ENCODE measurements at regions not wholly inside any gene's neighbourhood (a gene's known extent, or its start where the extent isn't known, plus 50 kb on each side); places are given as distances from the start of the nearest gene placed in this dataset.

GRCh38 chr4:13238936-13239335 lies 245.2 kb downstream of the RAB28 start:
- Histone ChIP-seq H2AFZ (no peak overlapping the region), H3K27ac (no peak overlapping the region), H3K79me2 (no peaks in the 10 kb centered on the region), H3K9me3 (ENCODE audit: control insufficient read depth, low read length) (no peaks in the 10 kb centered on the region), H3K27me3 (ENCODE audit: control insufficient read depth, insufficient read depth, low read length) (no peaks in the 10 kb centered on the region), H3K4me3 (ENCODE audit: low read depth, low read length) (no peak overlapping the region), H3K9ac (no peak overlapping the region), H3K36me3 (ENCODE audit: control insufficient read depth, insufficient read depth, low read length) (no peaks in the 10 kb centered on the region), H3K4me1 (no peaks in the 10 kb centered on the region), H3K4me2 (ENCODE audit: low read length) (no peak overlapping the region)
- TF ChIP-seq, protein P1, sequence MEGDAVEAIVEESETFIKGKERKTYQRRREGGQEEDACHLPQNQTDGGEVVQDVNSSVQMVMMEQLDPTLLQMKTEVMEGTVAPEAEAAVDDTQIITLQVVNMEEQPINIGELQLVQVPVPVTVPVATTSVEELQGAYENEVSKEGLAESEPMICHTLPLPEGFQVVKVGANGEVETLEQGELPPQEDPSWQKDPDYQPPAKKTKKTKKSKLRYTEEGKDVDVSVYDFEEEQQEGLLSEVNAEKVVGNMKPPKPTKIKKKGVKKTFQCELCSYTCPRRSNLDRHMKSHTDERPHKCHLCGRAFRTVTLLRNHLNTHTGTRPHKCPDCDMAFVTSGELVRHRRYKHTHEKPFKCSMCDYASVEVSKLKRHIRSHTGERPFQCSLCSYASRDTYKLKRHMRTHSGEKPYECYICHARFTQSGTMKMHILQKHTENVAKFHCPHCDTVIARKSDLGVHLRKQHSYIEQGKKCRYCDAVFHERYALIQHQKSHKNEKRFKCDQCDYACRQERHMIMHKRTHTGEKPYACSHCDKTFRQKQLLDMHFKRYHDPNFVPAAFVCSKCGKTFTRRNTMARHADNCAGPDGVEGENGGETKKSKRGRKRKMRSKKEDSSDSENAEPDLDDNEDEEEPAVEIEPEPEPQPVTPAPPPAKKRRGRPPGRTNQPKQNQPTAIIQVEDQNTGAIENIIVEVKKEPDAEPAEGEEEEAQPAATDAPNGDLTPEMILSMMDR (IDR thresholded peaks at IDR 0.05), result no peak

- no peak overlapping the region for H2AFZ ChIP-seq
- H3K4me2 ChIP-seq (ENCODE audit: low read length), result no peak overlapping the region
- H3K4me1 ChIP-seq, result no peaks in the 10 kb centered on the region
- no peak overlapping the region for H3K27ac ChIP-seq
- no peaks in the 10 kb centered on the region for H3K36me3 ChIP-seq (ENCODE audit: control insufficient read depth, insufficient read depth, low read length)
- H3K79me2 ChIP-seq, result no peaks in the 10 kb centered on the region
- TF ChIP-seq, protein P1 (IDR thresholded peaks at IDR 0.05), result no peak
- no peak overlapping the region for H3K4me3 ChIP-seq (ENCODE audit: low read depth, low read length)
- H3K9ac ChIP-seq, result no peak overlapping the region
- no peaks in the 10 kb centered on the region for H3K9me3 ChIP-seq (ENCODE audit: control insufficient read depth, low read length)
- no peaks in the 10 kb centered on the region for H3K27me3 ChIP-seq (ENCODE audit: control insufficient read depth, insufficient read depth, low read length)
Measured at GRCh38 chr4:13236485-13236884, 247.7 kb downstream of the RAB28 start.

- TF ChIP-seq, protein P1 (IDR thresholded peaks at IDR 0.05), result no peak
- Histone ChIP-seq H3K9me3 (ENCODE audit: control insufficient read depth, low read length) (no peaks in the 10 kb centered on the region), H3K27ac (no peak overlapping the region), H3K4me2 (ENCODE audit: low read length) (no peak overlapping the region), H3K9ac (no peak overlapping the region), H3K4me3 (ENCODE audit: low read depth, low read length) (no peak overlapping the region), H3K4me1 (no peaks in the 10 kb centered on the region), H2AFZ (no peak overlapping the region), H3K79me2 (no peaks in the 10 kb centered on the region), H3K27me3 (ENCODE audit: control insufficient read depth, insufficient read depth, low read length) (no peaks in the 10 kb centered on the region), H3K36me3 (ENCODE audit: control insufficient read depth, insufficient read depth, low read length) (no peaks in the 10 kb centered on the region)
Measured at GRCh38 chr4:13233755-13234154, 250.4 kb downstream of the RAB28 start.

DNA sequence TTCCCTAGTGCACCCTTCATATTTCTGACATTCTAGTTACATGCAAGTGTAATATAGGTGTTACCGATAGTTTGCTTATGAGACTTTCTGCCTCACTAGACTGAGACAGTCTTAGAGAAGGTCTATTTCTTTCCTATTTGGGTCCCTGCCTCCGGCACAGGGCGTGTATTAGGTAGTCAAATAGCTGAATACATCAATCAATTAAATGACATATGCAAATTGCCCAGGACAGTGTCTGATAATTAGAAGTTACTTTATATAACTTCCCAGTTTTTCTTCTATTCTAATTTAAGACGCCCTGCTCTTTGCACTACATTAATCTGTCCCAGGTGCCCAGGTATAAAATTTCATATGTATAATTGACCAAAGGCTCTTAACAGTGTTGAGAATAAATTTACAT lies 264.2 kb downstream of the RAB28 start:
- no peaks in the 10 kb centered on the region for H3K36me3 ChIP-seq (ENCODE audit: control insufficient read depth, insufficient read depth, low read length)
- H3K9me3 ChIP-seq (ENCODE audit: control insufficient read depth, low read length), result no peaks in the 10 kb centered on the region
- H2AFZ ChIP-seq, result no peak overlapping the region
- H3K4me1 ChIP-seq, result no peaks in the 10 kb centered on the region
- TF ChIP-seq, protein P1 (IDR thresholded peaks at IDR 0.05), result no peak
- no peak overlapping the region for H3K9ac ChIP-seq
- H3K27me3 ChIP-seq (ENCODE audit: control insufficient read depth, insufficient read depth, low read length), result no peaks in the 10 kb centered on the region
- no peak overlapping the region for H3K27ac ChIP-seq
- no peaks in the 10 kb centered on the region for H3K79me2 ChIP-seq
- H3K4me2 ChIP-seq (ENCODE audit: low read length), result no peak overlapping the region
- H3K4me3 ChIP-seq (ENCODE audit: low read depth, low read length), result no peak overlapping the region

DNA sequence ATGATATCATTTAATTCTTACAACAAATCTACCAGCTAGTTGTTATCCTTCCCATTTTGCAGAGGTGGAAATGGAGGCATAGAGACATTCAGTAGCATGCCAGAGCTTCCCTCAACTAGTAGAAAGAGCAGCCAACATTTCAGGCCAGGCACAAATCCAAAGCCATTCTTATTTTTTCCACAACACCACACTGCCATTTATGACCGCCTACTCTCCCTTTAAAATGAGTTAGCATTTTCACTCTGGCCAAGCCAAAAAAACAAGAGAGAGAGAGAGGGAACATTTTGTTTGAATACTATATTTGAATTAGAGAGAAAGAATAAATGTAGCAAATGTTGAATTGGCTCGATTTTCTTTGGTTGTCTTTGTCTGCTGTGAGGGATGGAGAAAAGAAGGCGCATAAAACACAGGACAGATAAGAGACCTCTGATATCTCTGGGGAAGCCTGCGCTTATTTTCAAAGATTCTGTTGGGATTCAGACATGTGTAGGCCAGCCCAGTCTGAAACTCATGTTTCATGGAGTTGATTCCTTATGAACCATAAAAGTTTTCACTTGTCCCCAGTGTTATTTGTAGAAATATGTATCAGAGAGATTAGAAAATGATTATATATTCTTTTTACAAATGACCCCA lies 265.7 kb downstream of the RAB28 start:
- H3K27me3 ChIP-seq (ENCODE audit: control insufficient read depth, insufficient read depth, low read length), result no peaks in the 10 kb centered on the region
- H3K79me2 ChIP-seq, result no peaks in the 10 kb centered on the region
- H3K4me1 ChIP-seq, result no peaks in the 10 kb centered on the region
- H3K36me3 ChIP-seq (ENCODE audit: control insufficient read depth, insufficient read depth, low read length), result no peaks in the 10 kb centered on the region
- H3K9ac ChIP-seq, result no peak overlapping the region
- no peak overlapping the region for H3K4me2 ChIP-seq (ENCODE audit: low read length)
- no peak overlapping the region for H3K27ac ChIP-seq
- H3K9me3 ChIP-seq (ENCODE audit: control insufficient read depth, low read length), result no peaks in the 10 kb centered on the region
- H3K4me3 ChIP-seq (ENCODE audit: low read depth, low read length), result no peak overlapping the region
- TF ChIP-seq, protein P1 (IDR thresholded peaks at IDR 0.05), result no peak
- no peak overlapping the region for H2AFZ ChIP-seq
